ENCODE measurements at regions not wholly inside any gene's neighbourhood (a gene's known extent, or its start where the extent isn't known, plus 50 kb on each side); places are given as distances from the start of the nearest gene placed in this dataset.

DNA sequence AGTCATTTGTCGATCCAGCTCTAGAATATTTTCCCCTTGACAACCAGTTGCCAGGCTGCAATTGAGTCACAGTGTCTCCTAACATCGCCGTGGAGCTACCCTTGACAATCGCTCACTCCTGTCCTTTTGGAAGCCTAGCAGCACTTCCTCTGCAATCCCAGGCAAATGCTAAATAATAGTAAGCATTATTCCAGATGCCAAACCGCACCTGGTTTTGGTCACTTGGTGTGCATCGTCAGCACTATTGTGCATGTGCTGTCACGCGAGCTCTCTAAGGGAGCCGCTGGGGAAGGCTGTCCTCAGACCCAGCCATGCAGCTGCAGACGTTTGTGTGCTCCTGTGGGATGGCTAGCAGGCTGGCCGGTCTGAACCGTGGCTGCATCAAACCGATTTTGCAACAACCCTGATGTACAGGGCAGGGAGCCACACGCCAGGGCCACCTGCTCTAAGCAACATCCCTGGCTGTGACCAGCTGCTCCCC lies 549.5 kb upstream of the ID2 start:
- TF ChIP-seq, protein P1, sequence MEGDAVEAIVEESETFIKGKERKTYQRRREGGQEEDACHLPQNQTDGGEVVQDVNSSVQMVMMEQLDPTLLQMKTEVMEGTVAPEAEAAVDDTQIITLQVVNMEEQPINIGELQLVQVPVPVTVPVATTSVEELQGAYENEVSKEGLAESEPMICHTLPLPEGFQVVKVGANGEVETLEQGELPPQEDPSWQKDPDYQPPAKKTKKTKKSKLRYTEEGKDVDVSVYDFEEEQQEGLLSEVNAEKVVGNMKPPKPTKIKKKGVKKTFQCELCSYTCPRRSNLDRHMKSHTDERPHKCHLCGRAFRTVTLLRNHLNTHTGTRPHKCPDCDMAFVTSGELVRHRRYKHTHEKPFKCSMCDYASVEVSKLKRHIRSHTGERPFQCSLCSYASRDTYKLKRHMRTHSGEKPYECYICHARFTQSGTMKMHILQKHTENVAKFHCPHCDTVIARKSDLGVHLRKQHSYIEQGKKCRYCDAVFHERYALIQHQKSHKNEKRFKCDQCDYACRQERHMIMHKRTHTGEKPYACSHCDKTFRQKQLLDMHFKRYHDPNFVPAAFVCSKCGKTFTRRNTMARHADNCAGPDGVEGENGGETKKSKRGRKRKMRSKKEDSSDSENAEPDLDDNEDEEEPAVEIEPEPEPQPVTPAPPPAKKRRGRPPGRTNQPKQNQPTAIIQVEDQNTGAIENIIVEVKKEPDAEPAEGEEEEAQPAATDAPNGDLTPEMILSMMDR (IDR thresholded peaks at IDR 0.05 in 4 of 5, conservative IDR thresholded peaks at IDR 0.05 in 1 of 5) = no peak
- no peak for TF ChIP-seq POLR2A (IDR thresholded peaks at IDR 0.05)
